ENCODE measurements at regions not wholly inside any gene's neighbourhood (a gene's known extent, or its start where the extent isn't known, plus 50 kb on each side); places are given as distances from the start of the nearest gene placed in this dataset.
"Not testable (repeated sequence)": the region's sequence is repeated elsewhere in the genome, so short reads cannot be mapped to it uniquely, and the experiment has no call there.

DNA sequence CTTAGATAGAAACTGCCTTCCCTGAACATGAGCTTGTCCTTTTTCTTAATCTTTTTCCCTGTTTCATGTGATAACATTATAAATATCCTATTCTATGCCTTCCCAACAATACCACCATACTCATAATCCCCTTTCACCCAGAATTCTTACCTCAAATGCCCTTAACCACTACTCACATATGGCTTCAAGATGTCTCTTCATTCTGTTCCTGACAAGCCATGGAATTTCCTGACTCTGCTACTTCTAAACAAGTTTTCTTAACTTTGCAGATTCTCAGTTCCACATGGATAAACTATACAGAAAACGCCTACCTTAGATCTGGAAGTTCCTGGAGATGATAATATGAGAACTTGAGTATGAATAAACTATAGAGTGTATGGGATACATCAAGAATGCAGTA, 1217.8 kb downstream of the CDH8 start:
- no peak for DNase-seq (ENCODE audit: low read depth in 3 of 3, low spot score in 2 of 3)

- no peak for DNase-seq (ENCODE audit: low read depth in 3 of 3, low spot score in 2 of 3)
Observed at GRCh38 chr16:60816461-60816860, 1219.8 kb downstream of the CDH8 start.

- no peak for DNase-seq (ENCODE audit: low read depth in 3 of 3, low spot score in 2 of 3)
Observed at GRCh38 chr16:60815865-60816264, 1220.4 kb downstream of the CDH8 start.

DNA sequence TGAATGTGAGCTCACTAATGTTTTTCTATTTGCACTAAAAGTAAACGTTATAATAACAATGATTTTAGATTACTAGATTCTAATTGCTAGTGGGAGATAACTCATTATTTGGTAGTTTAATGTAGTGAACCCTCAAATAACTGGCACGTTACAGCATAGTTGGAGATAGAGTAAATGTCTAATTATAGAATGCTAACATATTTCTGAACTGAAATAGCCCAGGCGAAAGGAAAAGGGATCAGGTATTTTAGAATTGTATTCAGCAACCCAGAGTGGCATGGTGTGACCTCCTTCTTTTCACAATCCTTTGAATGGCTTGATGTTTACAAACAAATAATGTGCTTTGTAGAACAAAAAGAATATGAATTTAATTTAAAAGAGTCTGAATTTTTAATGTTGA, 1221.2 kb downstream of the CDH8 start:
- DNase-seq (ENCODE audit: low read depth in 3 of 3, low spot score in 2 of 3), result no peak

GRCh38 chr16:60811657-60812056, 1224.6 kb downstream of the CDH8 start:
- DNase-seq (ENCODE audit: low read depth in 3 of 3, low spot score in 2 of 3), result no peak

DNA sequence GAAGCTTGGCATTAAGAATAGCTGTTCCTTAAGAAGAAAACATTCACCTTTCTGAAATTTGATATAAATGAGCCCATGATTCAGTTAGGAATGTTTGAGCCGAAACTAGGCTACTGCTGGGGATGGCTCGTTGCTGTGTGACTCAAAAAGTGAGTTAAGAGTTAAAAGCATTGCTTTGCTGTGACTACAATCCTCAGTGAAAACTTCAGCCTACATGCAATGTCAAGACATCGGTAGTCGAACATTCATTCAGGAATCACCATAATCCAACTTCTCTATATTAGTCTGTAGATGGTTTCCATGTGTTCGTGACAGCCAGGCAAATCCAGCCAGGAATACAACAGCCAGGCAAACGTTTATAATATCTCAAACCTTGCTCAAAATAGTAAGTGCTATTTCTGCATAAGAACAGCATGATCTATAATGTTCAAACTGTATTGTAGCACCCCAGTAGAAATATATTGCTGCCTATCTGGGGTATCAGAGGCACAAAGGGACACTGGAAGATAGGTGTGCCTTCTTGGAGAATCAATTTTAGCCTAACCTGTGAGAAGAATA, 1225.1 kb downstream of the CDH8 start:
- no peak for DNase-seq (ENCODE audit: low read depth in 3 of 3, low spot score in 2 of 3)

GRCh38 chr16:60810250-60810649, 1226.0 kb downstream of the CDH8 start:
- no peak for DNase-seq (ENCODE audit: low read depth in 3 of 3, low spot score in 2 of 3)

DNA sequence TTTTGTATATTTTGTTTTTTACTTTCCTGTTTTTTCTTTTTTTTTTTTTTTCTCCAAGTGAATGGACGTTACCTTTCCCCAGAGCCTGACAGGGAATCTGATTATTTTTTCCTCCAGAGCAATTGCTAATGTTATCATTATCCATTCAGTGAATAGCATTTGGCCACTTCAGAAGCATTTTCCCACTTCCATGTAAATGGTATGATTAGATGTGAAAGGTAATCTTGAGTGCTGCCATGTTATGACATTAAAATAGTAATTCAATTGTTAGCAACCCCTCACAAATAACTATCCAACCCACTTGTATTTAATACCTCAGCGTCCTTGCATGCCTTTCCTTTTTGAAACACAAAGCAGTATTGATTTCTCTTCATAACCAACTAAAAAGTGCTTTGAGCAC, 1243.8 kb downstream of the CDH8 start:
- no peak for DNase-seq (ENCODE audit: low read depth in 3 of 3, low spot score in 2 of 3)

DNA sequence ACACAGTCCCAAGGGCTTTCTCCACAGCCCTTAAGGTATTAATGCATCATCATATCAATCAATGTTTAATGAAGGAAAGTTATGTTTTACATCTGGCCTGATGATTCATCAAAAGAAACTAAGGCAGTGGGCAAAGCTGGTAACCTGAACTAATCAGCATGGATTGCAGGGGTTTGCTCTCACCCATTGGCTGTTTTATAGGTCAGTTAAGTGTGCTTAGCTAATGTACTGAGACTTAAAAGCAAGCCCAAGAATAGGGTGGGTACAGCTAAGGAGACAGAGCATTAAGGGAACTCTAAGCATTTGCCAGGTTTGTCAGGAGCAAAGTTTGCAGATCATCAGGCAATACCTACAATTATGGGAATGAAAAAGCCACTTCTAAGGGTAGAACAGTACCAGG, 1247.6 kb downstream of the CDH8 start:
- no peak for DNase-seq (ENCODE audit: low read depth in 3 of 3, low spot score in 2 of 3)

DNA sequence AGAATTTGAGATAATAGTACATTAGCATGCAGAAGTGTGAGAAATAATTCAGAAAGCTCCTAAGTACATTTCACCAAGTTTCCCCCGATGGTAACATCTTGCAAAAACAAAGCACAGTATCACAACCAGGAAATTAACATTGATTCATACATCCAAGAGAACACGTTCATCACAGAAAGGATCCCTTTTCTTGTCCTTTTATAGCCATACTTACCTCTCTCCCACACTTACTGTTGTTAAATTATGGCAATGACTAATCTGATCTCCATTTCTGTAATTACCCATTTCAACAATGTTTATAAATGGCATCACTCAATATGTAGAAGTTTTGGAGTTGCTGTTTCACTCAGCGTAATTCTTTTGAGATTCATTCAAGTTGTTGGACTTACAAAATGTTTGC, 1260.0 kb downstream of the CDH8 start:
- DNase-seq (ENCODE audit: low read depth in 3 of 3, low spot score in 2 of 3), result no peak

DNA sequence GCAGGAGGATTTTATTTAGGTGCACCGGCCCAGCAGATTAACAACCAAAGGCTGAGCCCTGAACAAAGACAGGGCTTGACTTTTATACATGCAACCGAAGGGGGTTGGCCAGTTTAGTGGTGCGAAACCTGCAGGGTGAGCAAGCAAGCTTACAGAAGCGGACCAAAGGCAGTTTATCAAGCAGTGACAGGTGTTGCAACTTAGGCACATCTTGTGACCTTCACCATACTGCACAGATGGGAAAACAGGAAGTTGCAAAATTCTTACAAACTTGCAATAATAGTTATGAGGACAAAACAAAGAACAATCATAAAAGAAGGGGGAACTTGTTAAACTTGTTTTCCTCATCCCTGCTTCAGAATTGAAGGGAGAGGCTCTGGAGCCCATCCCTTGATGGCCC, 1265.1 kb downstream of the CDH8 start:
- DNase-seq (ENCODE audit: low read depth in 3 of 3, low spot score in 2 of 3), result no peak

GRCh38 chr16:60770384-60770783, 1265.9 kb downstream of the CDH8 start:
- DNase-seq (ENCODE audit: low read depth in 3 of 3, low spot score in 2 of 3), result not testable (repeated sequence)

GRCh38 chr16:60763869-60764268, 1272.4 kb downstream of the CDH8 start:
- DNase-seq (ENCODE audit: low read depth in 3 of 3, low spot score in 2 of 3), result no peak

DNA sequence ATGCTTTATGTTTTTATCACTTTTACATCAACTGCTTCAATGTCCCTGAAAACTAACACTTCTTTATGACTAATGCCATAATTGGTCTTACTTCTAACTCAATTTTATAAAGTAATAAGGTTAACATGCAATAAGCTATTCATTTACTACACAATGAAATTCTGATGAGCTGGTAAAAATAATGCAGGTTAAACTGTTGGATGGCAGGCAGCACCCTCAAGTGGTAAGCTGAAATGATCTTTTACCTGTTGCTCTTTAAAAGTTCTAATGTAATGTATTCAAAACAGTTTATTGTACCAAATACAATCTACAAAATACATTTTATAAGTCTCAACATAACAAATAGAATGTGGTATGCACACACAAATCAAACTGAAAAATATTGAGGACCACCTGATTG, 1280.3 kb downstream of the CDH8 start:
- no peak for DNase-seq (ENCODE audit: low read depth in 3 of 3, low spot score in 2 of 3)

DNA sequence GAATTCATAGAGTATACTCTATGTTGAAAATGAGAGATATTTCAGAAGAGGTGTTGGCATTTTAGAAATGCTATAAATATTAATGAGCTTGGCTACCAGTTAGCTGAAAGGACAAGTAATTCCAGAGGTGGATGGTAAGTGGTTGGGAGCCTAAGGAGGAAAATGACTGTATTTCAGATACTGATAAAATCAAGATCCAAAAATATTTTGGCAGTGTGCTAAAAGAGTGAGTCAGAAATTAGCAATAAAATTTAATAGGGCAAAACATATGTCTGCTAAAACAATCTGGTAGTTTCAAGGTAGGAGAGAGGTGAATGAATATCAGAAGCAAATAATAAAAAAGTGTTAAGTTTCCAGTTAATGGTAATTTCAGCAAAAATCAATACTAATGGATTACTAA, 1287.9 kb downstream of the CDH8 start:
- DNase-seq (ENCODE audit: low read depth in 3 of 3, low spot score in 2 of 3), result no peak

GRCh38 chr16:60744198-60744597, 1292.0 kb downstream of the CDH8 start:
- DNase-seq (ENCODE audit: low read depth in 3 of 3, low spot score in 2 of 3), result no peak

DNA sequence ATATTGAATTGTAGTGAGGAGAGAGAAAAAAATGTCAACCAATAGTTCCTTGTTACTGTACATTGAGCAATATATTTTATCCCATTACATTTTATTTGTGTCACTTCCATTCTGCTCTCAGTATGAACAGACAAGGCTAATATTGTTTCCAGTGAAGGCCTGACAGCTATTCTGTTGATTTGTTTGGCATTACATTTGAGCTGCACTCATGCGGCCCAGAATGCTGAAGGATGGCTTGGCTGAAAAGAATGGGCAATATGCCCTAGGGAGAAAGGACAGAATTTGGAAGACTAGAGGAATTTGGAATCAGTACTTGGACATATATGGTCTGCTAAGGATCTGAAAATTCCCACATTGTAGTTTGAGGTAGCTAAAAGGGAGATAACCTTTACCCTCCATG, 1294.4 kb downstream of the CDH8 start:
- no peak for DNase-seq (ENCODE audit: low read depth in 3 of 3, low spot score in 2 of 3)

DNA sequence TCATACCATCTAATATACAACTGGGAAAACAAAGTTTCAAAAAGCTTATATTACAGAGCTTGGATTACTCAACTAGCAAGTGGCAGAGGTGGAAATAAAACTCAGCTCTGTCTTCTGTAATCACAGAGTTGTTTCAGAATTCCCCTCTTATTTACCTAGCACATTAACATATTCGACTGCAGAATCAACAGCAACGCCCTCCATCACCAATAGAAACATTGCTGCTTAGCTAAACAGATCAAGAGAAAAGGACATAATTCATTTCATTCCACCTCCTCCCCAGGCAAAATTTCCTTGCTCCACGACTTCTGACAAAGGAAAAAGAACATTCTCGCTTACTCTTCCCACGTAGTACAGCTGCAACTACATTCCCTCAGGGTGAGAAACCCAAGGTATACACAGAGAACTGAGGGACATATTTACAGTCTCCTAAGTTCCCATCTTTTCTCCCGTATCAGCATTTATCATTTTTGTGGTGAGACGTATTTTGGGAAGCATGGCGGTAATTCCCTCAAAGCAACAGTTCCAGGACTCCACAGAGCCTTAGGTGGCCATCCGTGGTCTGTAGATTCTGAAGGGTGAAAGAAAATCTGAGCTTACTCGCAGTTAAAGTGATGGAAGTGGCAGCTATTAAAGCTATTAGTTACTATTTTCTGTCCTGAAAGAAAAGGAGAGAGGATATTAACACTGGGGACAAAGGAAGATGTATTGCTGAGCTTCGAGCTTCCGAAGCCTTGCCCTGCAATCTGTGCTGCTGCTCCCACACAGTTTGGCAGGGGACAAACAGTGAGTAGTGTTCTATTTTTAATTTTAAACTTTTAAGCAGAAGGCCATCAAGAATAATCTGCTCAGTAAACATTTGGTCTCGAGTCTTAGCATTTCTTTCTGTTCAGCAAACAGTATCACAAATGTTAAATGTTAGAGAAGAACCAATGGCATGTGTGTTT, 1296.2 kb downstream of the CDH8 start:
- DNase-seq (ENCODE audit: low read depth in 3 of 3, low spot score in 2 of 3), result peak in 1 of 3 donors; percentile 10

GRCh38 chr16:60731329-60732050, 1304.7 kb downstream of the CDH8 start:
- no peak for DNase-seq (ENCODE audit: low read depth in 3 of 3, low spot score in 2 of 3)

- DNase-seq (ENCODE audit: low read depth in 3 of 3, low spot score in 2 of 3), result no peak
Observed at GRCh38 chr16:60729051-60729450, 1307.2 kb downstream of the CDH8 start.

GRCh38 chr16:60727851-60728250, 1308.4 kb downstream of the CDH8 start:
- DNase-seq (ENCODE audit: low read depth in 3 of 3, low spot score in 2 of 3), result no peak

- DNase-seq (ENCODE audit: low read depth in 3 of 3, low spot score in 2 of 3), result no peak
Observed at GRCh38 chr16:60720060-60720459, 1316.2 kb downstream of the CDH8 start.

Measured in right renal cortex interstitium (tissue), 3 donors.